ENCODE measurements at regions not wholly inside any gene's neighbourhood (a gene's known extent, or its start where the extent isn't known, plus 50 kb on each side); places are given as distances from the start of the nearest gene placed in this dataset.

- Histone ChIP-seq H3K36me3 (ENCODE audit: insufficient read depth) (no peaks in the 10 kb centered on the region), H3K9ac (no peak overlapping the region), H3K27ac (no peak overlapping the region), H3K4me3 (IDR thresholded peaks at IDR 0.05; ENCODE audit: insufficient read depth, low read depth, low read length) (no peak overlapping the region), H3K27me3 (ENCODE audit: insufficient read depth, low read depth) (no peaks in the 10 kb centered on the region), H4K20me1 (ENCODE audit: insufficient read depth) (no peaks in the 10 kb centered on the region), H3K4me1 (ENCODE audit: low read depth, poor library complexity, severe bottlenecking) (no peaks in the 10 kb centered on the region), H3K79me2 (ENCODE audit: insufficient read depth, low read depth) (no peaks in the 10 kb centered on the region), H2AFZ (ENCODE audit: low read depth) (no peak overlapping the region), H3K4me2 (no peak overlapping the region)
- TF ChIP-seq CTCF (conservative IDR thresholded peaks at IDR 0.05; ENCODE audit: low read depth, low read length): no peak
Measured at GRCh38 chr18:77974329-77974728, 724.7 kb downstream of the GALR1 start.

DNA sequence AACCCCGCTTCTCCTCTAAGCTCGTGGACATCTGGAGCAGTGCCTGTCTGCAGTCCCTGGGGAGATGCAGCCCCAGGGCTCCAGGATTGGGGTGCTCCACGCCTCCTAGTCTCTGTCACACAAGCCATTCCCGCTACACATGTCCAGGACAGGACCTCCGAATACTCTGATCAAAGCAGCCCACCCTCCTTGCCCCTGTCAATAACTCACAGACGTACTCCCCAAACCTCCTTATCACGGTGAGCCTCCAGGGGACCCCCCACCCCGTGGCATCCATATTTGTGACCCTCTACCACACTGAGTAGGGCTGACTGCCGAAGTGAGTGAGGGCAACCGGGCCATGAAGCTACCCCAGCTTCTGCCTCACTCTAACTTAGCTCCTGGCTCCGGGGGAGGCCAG lies 727.7 kb downstream of the GALR1 start:
- no peaks in the 10 kb centered on the region for H3K4me1 ChIP-seq (ENCODE audit: low read depth, poor library complexity, severe bottlenecking)
- no peaks in the 10 kb centered on the region for H3K27me3 ChIP-seq (ENCODE audit: insufficient read depth, low read depth)
- no peak overlapping the region for H3K27ac ChIP-seq
- no peaks in the 10 kb centered on the region for H3K36me3 ChIP-seq (ENCODE audit: insufficient read depth)
- H3K9ac ChIP-seq: no peak overlapping the region
- H3K4me3 ChIP-seq (IDR thresholded peaks at IDR 0.05; ENCODE audit: insufficient read depth, low read depth, low read length): no peak overlapping the region
- no peaks in the 10 kb centered on the region for H4K20me1 ChIP-seq (ENCODE audit: insufficient read depth)
- TF ChIP-seq CTCF (conservative IDR thresholded peaks at IDR 0.05; ENCODE audit: low read depth, low read length): no peak
- no peak overlapping the region for H2AFZ ChIP-seq (ENCODE audit: low read depth)
- no peak overlapping the region for H3K4me2 ChIP-seq
- no peaks in the 10 kb centered on the region for H3K79me2 ChIP-seq (ENCODE audit: insufficient read depth, low read depth)

DNA sequence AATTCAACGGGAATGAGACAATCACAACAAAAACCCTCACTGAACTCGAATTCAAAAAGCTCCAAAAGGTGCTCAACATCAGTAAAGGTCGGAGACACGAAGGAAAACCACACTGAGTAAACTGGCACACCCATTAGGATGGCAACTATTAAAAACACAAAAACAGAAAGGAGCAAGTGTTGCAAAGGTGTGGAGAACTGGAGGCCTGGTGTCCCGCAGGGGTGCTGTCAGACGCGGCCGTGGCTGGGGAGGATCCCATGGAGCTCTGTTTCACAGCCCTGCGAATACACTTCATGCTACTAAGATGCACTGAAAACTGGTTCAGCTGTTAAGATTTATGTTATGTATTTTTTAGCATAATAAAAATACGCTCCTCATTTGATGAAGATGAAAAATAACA lies 730.6 kb downstream of the GALR1 start:
- no peak overlapping the region for H3K9ac ChIP-seq
- no peaks in the 10 kb centered on the region for H4K20me1 ChIP-seq (ENCODE audit: insufficient read depth)
- no peaks in the 10 kb centered on the region for H3K4me1 ChIP-seq (ENCODE audit: low read depth, poor library complexity, severe bottlenecking)
- H2AFZ ChIP-seq (ENCODE audit: low read depth): no peak overlapping the region
- no peaks in the 10 kb centered on the region for H3K36me3 ChIP-seq (ENCODE audit: insufficient read depth)
- no peaks in the 10 kb centered on the region for H3K79me2 ChIP-seq (ENCODE audit: insufficient read depth, low read depth)
- no peak overlapping the region for H3K4me3 ChIP-seq (IDR thresholded peaks at IDR 0.05; ENCODE audit: insufficient read depth, low read depth, low read length)
- H3K4me2 ChIP-seq: no peak overlapping the region
- TF ChIP-seq CTCF (conservative IDR thresholded peaks at IDR 0.05; ENCODE audit: low read depth, low read length): no peak
- no peak overlapping the region for H3K27ac ChIP-seq
- no peaks in the 10 kb centered on the region for H3K27me3 ChIP-seq (ENCODE audit: insufficient read depth, low read depth)

GRCh38 chr18:77981874-77982273 lies 732.2 kb downstream of the GALR1 start:
- no peak overlapping the region for H3K9ac ChIP-seq
- no peaks in the 10 kb centered on the region for H3K27me3 ChIP-seq (ENCODE audit: insufficient read depth, low read depth)
- no peak overlapping the region for H3K4me3 ChIP-seq (IDR thresholded peaks at IDR 0.05; ENCODE audit: insufficient read depth, low read depth, low read length)
- H3K27ac ChIP-seq: no peak overlapping the region
- H4K20me1 ChIP-seq (ENCODE audit: insufficient read depth): no peaks in the 10 kb centered on the region
- no peaks in the 10 kb centered on the region for H3K79me2 ChIP-seq (ENCODE audit: insufficient read depth, low read depth)
- no peak overlapping the region for H2AFZ ChIP-seq (ENCODE audit: low read depth)
- no peaks in the 10 kb centered on the region for H3K4me1 ChIP-seq (ENCODE audit: low read depth, poor library complexity, severe bottlenecking)
- no peak overlapping the region for H3K4me2 ChIP-seq
- no peaks in the 10 kb centered on the region for H3K36me3 ChIP-seq (ENCODE audit: insufficient read depth)
- no peak for TF ChIP-seq CTCF (conservative IDR thresholded peaks at IDR 0.05; ENCODE audit: low read depth, low read length)

DNA sequence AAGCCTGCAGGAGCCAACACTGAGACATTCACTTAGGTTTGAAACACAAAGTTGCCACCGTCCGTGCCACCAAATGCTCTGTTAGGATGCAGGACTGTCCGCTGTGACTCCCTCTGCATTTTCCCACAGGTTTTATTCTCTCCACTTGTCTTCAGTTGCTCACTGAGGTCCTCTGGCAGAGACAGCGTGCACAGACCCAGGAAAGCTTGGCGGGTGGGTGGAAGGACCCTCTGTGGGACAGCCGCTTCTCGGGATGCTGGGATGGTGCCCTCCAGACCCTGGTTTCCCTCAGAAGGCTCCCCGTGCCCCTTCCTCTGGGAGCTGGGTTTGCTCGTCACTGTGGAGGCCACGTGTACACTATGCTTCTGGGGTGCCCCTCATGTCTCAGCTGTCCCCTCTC lies 733.6 kb downstream of the GALR1 start:
- H3K27me3 ChIP-seq (ENCODE audit: insufficient read depth, low read depth): no peaks in the 10 kb centered on the region
- no peaks in the 10 kb centered on the region for H3K79me2 ChIP-seq (ENCODE audit: insufficient read depth, low read depth)
- no peak overlapping the region for H3K9ac ChIP-seq
- H3K27ac ChIP-seq: no peak overlapping the region
- H4K20me1 ChIP-seq (ENCODE audit: insufficient read depth): no peaks in the 10 kb centered on the region
- no peaks in the 10 kb centered on the region for H3K36me3 ChIP-seq (ENCODE audit: insufficient read depth)
- no peak overlapping the region for H3K4me3 ChIP-seq (IDR thresholded peaks at IDR 0.05; ENCODE audit: insufficient read depth, low read depth, low read length)
- H3K4me1 ChIP-seq (ENCODE audit: low read depth, poor library complexity, severe bottlenecking): no peaks in the 10 kb centered on the region
- no peak for TF ChIP-seq CTCF (conservative IDR thresholded peaks at IDR 0.05; ENCODE audit: low read depth, low read length)
- no peak overlapping the region for H2AFZ ChIP-seq (ENCODE audit: low read depth)
- H3K4me2 ChIP-seq: no peak overlapping the region

All from KMS-11 (cell line).